ENCODE measurements at regions not wholly inside any gene's neighbourhood (a gene's known extent, or its start where the extent isn't known, plus 50 kb on each side); places are given as distances from the start of the nearest gene placed in this dataset.
"Not testable (repeated sequence)": the region's sequence is repeated elsewhere in the genome, so short reads cannot be mapped to it uniquely, and the experiment has no call there.

- 66% methylated on average over 12 of the region's 13 CpGs for WGBS (ENCODE audit: insufficient coverage)
- H3K27me3 ChIP-seq (ENCODE audit: control insufficient read depth, insufficient read depth, low read length) = no peaks in the 10 kb centered on the region
- peaks cover 6 to 8% of the 10 kb centered on the region in 2 donors for H3K9me3 Mint-ChIP-seq
- H3K27me3 Mint-ChIP-seq (ENCODE audit: low read depth in 2 of 2) = no peaks in the 10 kb centered on the region
- no peaks in the 10 kb centered on the region for H3K36me3 ChIP-seq (ENCODE audit: control insufficient read depth, insufficient read depth, low read length)
- TF ChIP-seq, protein P1, sequence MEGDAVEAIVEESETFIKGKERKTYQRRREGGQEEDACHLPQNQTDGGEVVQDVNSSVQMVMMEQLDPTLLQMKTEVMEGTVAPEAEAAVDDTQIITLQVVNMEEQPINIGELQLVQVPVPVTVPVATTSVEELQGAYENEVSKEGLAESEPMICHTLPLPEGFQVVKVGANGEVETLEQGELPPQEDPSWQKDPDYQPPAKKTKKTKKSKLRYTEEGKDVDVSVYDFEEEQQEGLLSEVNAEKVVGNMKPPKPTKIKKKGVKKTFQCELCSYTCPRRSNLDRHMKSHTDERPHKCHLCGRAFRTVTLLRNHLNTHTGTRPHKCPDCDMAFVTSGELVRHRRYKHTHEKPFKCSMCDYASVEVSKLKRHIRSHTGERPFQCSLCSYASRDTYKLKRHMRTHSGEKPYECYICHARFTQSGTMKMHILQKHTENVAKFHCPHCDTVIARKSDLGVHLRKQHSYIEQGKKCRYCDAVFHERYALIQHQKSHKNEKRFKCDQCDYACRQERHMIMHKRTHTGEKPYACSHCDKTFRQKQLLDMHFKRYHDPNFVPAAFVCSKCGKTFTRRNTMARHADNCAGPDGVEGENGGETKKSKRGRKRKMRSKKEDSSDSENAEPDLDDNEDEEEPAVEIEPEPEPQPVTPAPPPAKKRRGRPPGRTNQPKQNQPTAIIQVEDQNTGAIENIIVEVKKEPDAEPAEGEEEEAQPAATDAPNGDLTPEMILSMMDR (IDR thresholded peaks at IDR 0.05) = no peak
- H3K27ac ChIP-seq (ENCODE audit: low read length) = no peak overlapping the region
- ATAC-seq (no peak), DNase-seq (no peak)
- intact Hi-C loops (cut with micrococcal nuclease) = no loop called here
- no peak overlapping the region for H3K4me3 Mint-ChIP-seq
- H3K36me3 Mint-ChIP-seq = no peaks in the 10 kb centered on the region
- no peak overlapping the region for H3K4me3 ChIP-seq (ENCODE audit: low read length)
- peaks cover 3% of the 10 kb centered on the region for H3K9me3 ChIP-seq (ENCODE audit: control insufficient read depth, insufficient read depth, low read length)
- H3K27ac Mint-ChIP-seq = no peak overlapping the region
- no peaks in the 10 kb centered on the region for H3K4me1 Mint-ChIP-seq
- H3K4me1 ChIP-seq (ENCODE audit: control insufficient read depth, insufficient read depth, low read length) = no peaks in the 10 kb centered on the region
These were observed 548.8 kb upstream of the KCND2 start for GRCh38 chr7:119724041-119724792.

- WGBS (ENCODE audit: insufficient coverage) = 68% methylated on average over 2 of the region's 4 CpGs
- Mint-ChIP-seq H3K27ac (no peak overlapping the region), H3K4me1 (no peaks in the 10 kb centered on the region), H3K9me3 (peaks cover 5 to 20% of the 10 kb centered on the region in 2 donors), H3K4me3 (no peak overlapping the region), H3K36me3 (no peaks in the 10 kb centered on the region), H3K27me3 (ENCODE audit: low read depth in 2 of 2) (no peaks in the 10 kb centered on the region)
- H3K4me1 ChIP-seq (ENCODE audit: control insufficient read depth, insufficient read depth, low read length) = no peaks in the 10 kb centered on the region
- no peak overlapping the region for H3K4me3 ChIP-seq (ENCODE audit: low read length)
- no peak for ATAC-seq
- DNase-seq = no peak
- no peaks in the 10 kb centered on the region for H3K9me3 ChIP-seq (ENCODE audit: control insufficient read depth, insufficient read depth, low read length)
- H3K27me3 ChIP-seq (ENCODE audit: control insufficient read depth, insufficient read depth, low read length) = no peaks in the 10 kb centered on the region
- H3K27ac ChIP-seq (ENCODE audit: low read length) = no peak overlapping the region
- intact Hi-C loops (cut with micrococcal nuclease) = no loop called here
- no peaks in the 10 kb centered on the region for H3K36me3 ChIP-seq (ENCODE audit: control insufficient read depth, insufficient read depth, low read length)
- TF ChIP-seq, protein P1 (IDR thresholded peaks at IDR 0.05) = no peak
These were observed 539.7 kb upstream of the KCND2 start for GRCh38 chr7:119733127-119733879.

GRCh38 chr7:119737390-119737789 is 535.6 kb upstream of the KCND2 start:
- Histone ChIP-seq H3K36me3 (ENCODE audit: control insufficient read depth, insufficient read depth, low read length) (no peaks in the 10 kb centered on the region), H3K27me3 (ENCODE audit: control insufficient read depth, insufficient read depth, low read length) (no peaks in the 10 kb centered on the region), H3K27ac (ENCODE audit: low read length) (no peak overlapping the region), H3K4me1 (ENCODE audit: control insufficient read depth, insufficient read depth, low read length) (no peaks in the 10 kb centered on the region), H3K4me3 (ENCODE audit: low read length) (no peak overlapping the region), H3K9me3 (ENCODE audit: control insufficient read depth, insufficient read depth, low read length) (no peaks in the 10 kb centered on the region)
- no peaks in the 10 kb centered on the region for H3K36me3 Mint-ChIP-seq
- no peaks in the 10 kb centered on the region for H3K4me1 Mint-ChIP-seq
- no peak overlapping the region for H3K27ac Mint-ChIP-seq
- TF ChIP-seq, protein P1 (IDR thresholded peaks at IDR 0.05) = no peak
- H3K4me3 Mint-ChIP-seq = no peak overlapping the region
- intact Hi-C loops (cut with micrococcal nuclease) = no loop called here
- H3K27me3 Mint-ChIP-seq (ENCODE audit: low read depth in 2 of 2) = no peaks in the 10 kb centered on the region
- H3K9me3 Mint-ChIP-seq = peaks cover 2 to 21% of the 10 kb centered on the region in 2 donors
- DNase-seq (no peak), ATAC-seq (no peak)

DNA sequence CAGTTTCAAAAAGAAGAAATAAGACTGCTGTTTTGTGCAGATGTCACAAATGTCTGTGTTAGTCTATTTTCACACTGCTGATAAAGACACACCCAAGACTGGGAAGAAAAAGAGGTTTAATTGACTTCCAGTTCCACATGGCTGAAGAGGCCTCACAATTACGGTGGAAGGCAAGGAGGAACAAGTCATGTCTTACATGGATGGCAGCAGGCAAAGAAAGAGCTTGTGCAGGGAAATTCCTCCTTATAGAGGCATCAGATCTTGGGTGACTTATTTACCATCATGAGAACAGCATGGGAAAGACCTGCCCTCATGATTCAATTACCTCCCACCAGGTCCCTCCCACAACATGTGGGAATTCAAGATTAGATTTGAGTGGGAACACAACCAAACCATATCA is 527.7 kb upstream of the KCND2 start:
- H3K27me3 Mint-ChIP-seq (ENCODE audit: low read depth in 2 of 2); H3K4me1 Mint-ChIP-seq; H3K27me3 ChIP-seq (ENCODE audit: control insufficient read depth, insufficient read depth, low read length); H3K36me3 ChIP-seq (ENCODE audit: control insufficient read depth, insufficient read depth, low read length); H3K4me1 ChIP-seq (ENCODE audit: control insufficient read depth, insufficient read depth, low read length); intact Hi-C loops (cut with micrococcal nuclease); H3K4me3 ChIP-seq (ENCODE audit: low read length); ATAC-seq; H3K4me3 Mint-ChIP-seq; DNase-seq; H3K36me3 Mint-ChIP-seq; H3K27ac ChIP-seq (ENCODE audit: low read length); H3K9me3 Mint-ChIP-seq; H3K9me3 ChIP-seq (ENCODE audit: control insufficient read depth, insufficient read depth, low read length); H3K27ac Mint-ChIP-seq: not testable (repeated sequence)
- 100% methylated on average over 1 of the region's 1 CpG for WGBS (ENCODE audit: insufficient coverage)

Measured in natural killer cell (primary cell).